ENCODE measurements at regions not wholly inside any gene's neighbourhood (a gene's known extent, or its start where the extent isn't known, plus 50 kb on each side); places are given as distances from the start of the nearest gene placed in this dataset.

- Histone ChIP-seq H3K27ac (ENCODE audit: extremely low read depth, low read depth, low read length) (no peak overlapping the region), H3K4me1 (ENCODE audit: control insufficient read depth, insufficient read depth, low read length) (no peaks in the 10 kb centered on the region), H3K36me3 (ENCODE audit: control insufficient read depth in 2 of 2, insufficient read depth in 1 of 2, low read length in 2 of 2) (no peaks in the 10 kb centered on the region), H3K9me3 (ENCODE audit: control insufficient read depth, insufficient read depth, low read depth, low read length) (no peaks in the 10 kb centered on the region), H3K4me3 (ENCODE audit: low read depth, low read length) (no peak overlapping the region)
- TF ChIP-seq ZNF704 (tag by site-specific recombination; IDR thresholded peaks at IDR 0.05), result no peak
- no peak for TF ChIP-seq ZNF138 (tag by site-specific recombination; IDR thresholded peaks at IDR 0.05; ENCODE audit: borderline replicate concordance)
- no peak for TF ChIP-seq ZBTB17 (tag by site-specific recombination; IDR thresholded peaks at IDR 0.05)
- no peak for TF ChIP-seq ZNF549 (tag by site-specific recombination; IDR thresholded peaks at IDR 0.05)
- TF ChIP-seq KLF7 (tag by site-specific recombination; IDR thresholded peaks at IDR 0.05; ENCODE audit: borderline replicate concordance), result no peak
- TF ChIP-seq ZNF112 (tag by site-specific recombination; IDR thresholded peaks at IDR 0.05), result no peak
- no peak for TF ChIP-seq ZBTB20 (tag by site-specific recombination; IDR thresholded peaks at IDR 0.05)
- TF ChIP-seq ZNF223 (tag by site-specific recombination; IDR thresholded peaks at IDR 0.05), result no peak
- no peak for TF ChIP-seq KLF8 (tag by site-specific recombination; IDR thresholded peaks at IDR 0.05)
- CTCF ChIA-PET, result no interaction called here
- POLR2A ChIA-PET, result no interaction called here
Observed at GRCh38 chr1:117809764-117810163, 119.7 kb downstream of the GDAP2 start.

- TF ChIP-seq ZNF280C (tag by site-specific recombination; IDR thresholded peaks at IDR 0.05) (no peak), ZIC2 (tag by site-specific recombination; IDR thresholded peaks at IDR 0.05) (peak; percentile 58)
- Histone ChIP-seq H3K4me3 (ENCODE audit: low read depth, low read length) (no peak overlapping the region), H3K27ac (ENCODE audit: extremely low read depth, low read depth, low read length) (no peak overlapping the region), H3K4me1 (ENCODE audit: control insufficient read depth, insufficient read depth, low read length) (no peaks in the 10 kb centered on the region), H3K9me3 (ENCODE audit: control insufficient read depth, insufficient read depth, low read depth, low read length) (no peaks in the 10 kb centered on the region), H3K36me3 (ENCODE audit: control insufficient read depth in 2 of 2, insufficient read depth in 1 of 2, low read length in 2 of 2) (no peaks in the 10 kb centered on the region)
- ChIA-PET CTCF (no interaction called here), POLR2A (no interaction called here)
Observed at GRCh38 chr1:117810553-117810952, 118.9 kb downstream of the GDAP2 start.

GRCh38 chr1:117812869-117813511, 116.4 kb downstream of the GDAP2 start:
- no peak overlapping the region for H3K4me3 ChIP-seq (ENCODE audit: low read depth, low read length)
- no peaks in the 10 kb centered on the region for H3K9me3 ChIP-seq (ENCODE audit: control insufficient read depth, insufficient read depth, low read depth, low read length)
- H3K4me1 ChIP-seq (ENCODE audit: control insufficient read depth, insufficient read depth, low read length), result no peaks in the 10 kb centered on the region
- no peak overlapping the region for H3K27ac ChIP-seq (ENCODE audit: extremely low read depth, low read depth, low read length)
- CTCF ChIA-PET, result interaction anchor here (0.7 kb wide), 1 partner anchor 300 kb away, joined by 4 read pairs; no protein-coding TSS in a partner anchor
- no peaks in the 10 kb centered on the region for H3K36me3 ChIP-seq (ENCODE audit: control insufficient read depth in 2 of 2, insufficient read depth in 1 of 2, low read length in 2 of 2)
- POLR2A ChIA-PET, result no interaction called here
- TF ChIP-seq ZNF146 (tag by site-specific recombination; IDR thresholded peaks at IDR 0.05) (no peak), ZNF175 (tag by site-specific recombination; IDR thresholded peaks at IDR 0.05) (no peak), ZNF37A (tag by site-specific recombination; IDR thresholded peaks at IDR 0.05) (no peak), ZBTB11 (tag by site-specific recombination; conservative IDR thresholded peaks at IDR 0.05; ENCODE audit: low read depth) (no peak), ZBTB21 (tag by site-specific recombination; IDR thresholded peaks at IDR 0.05) (no peak), ZBTB1 (tag by site-specific recombination; IDR thresholded peaks at IDR 0.05) (no peak), ZNF19 (tag by site-specific recombination; IDR thresholded peaks at IDR 0.05; ENCODE audit: low read depth) (no peak), ZNF239 (tag by site-specific recombination; IDR thresholded peaks at IDR 0.05) (no peak), ZNF18 (tag by site-specific recombination; IDR thresholded peaks at IDR 0.05) (no peak), ZNF354C (tag by site-specific recombination; IDR thresholded peaks at IDR 0.05; ENCODE audit: borderline replicate concordance, low read depth) (no peak), PATZ1 (tag by site-specific recombination; IDR thresholded peaks at IDR 0.05) (no peak)

Measured in HEK293 (cell line).